Stimulated activated CD4-positive, alpha-beta T cell treated with anti-CD3 and anti-CD28 coated beads, Interleukin-1b, Interleukin-23, amount 100 ng/mL, for 1 hour (primary cell): ENCODE measurements at regions not wholly inside any gene's neighbourhood (a gene's known extent, or its start where the extent isn't known, plus 50 kb on each side); places are given as distances from the start of the nearest gene placed in this dataset.

ENCODE experiments used
- DNase-seq, 2 donors: peaks; one replicate each; pipeline ENCODE4 v3.0.0-alpha.2; 2020; ENCODE audit warnings: low read depth in 2 of 2

- no peak for DNase-seq
Measured at GRCh38 chr13:74669149-74669548, 534.9 kb upstream of the KLF12 start.

- DNase-seq = no peak
Measured at GRCh38 chr13:74667656-74668203, 533.5 kb upstream of the KLF12 start.

GRCh38 chr13:74662905-74663304, 528.7 kb upstream of the KLF12 start:
- no peak for DNase-seq

- DNase-seq = no peak
Measured at GRCh38 chr13:74661851-74662250, 527.6 kb upstream of the KLF12 start.

- no peak for DNase-seq
Measured at GRCh38 chr13:74657765-74658164, 523.6 kb upstream of the KLF12 start.

- DNase-seq = no peak
Measured at GRCh38 chr13:74651121-74651520, 516.9 kb upstream of the KLF12 start.

GRCh38 chr13:74647991-74648390, 513.8 kb upstream of the KLF12 start:
- DNase-seq = no peak

GRCh38 chr13:74647211-74647610, 513.0 kb upstream of the KLF12 start:
- no peak for DNase-seq

- no peak for DNase-seq
Measured at GRCh38 chr13:74646091-74646490, 511.9 kb upstream of the KLF12 start.

GRCh38 chr13:74645586-74645985, 511.4 kb upstream of the KLF12 start:
- DNase-seq = no peak

- DNase-seq = no peak
Measured at GRCh38 chr13:74644229-74644628, 510.0 kb upstream of the KLF12 start.

GRCh38 chr13:74641586-74641985, 507.4 kb upstream of the KLF12 start:
- DNase-seq = no peak

- DNase-seq = no peak
Measured at GRCh38 chr13:74633734-74634133, 499.5 kb upstream of the KLF12 start.

- DNase-seq = no peak
Measured at GRCh38 chr13:74629985-74630384, 495.8 kb upstream of the KLF12 start.

GRCh38 chr13:74625541-74625940, 491.3 kb upstream of the KLF12 start:
- no peak for DNase-seq

- no peak for DNase-seq
Measured at GRCh38 chr13:74623761-74624160, 489.6 kb upstream of the KLF12 start.

GRCh38 chr13:74622284-74622683, 488.1 kb upstream of the KLF12 start:
- DNase-seq = no peak

- DNase-seq = no peak
Measured at GRCh38 chr13:74620711-74621110, 486.5 kb upstream of the KLF12 start.

- no peak for DNase-seq
Measured at GRCh38 chr13:74620308-74620707, 486.1 kb upstream of the KLF12 start.

- DNase-seq = no peak
Measured at GRCh38 chr13:74597526-74597925, 463.3 kb upstream of the KLF12 start.

GRCh38 chr13:74596691-74597090, 462.5 kb upstream of the KLF12 start:
- DNase-seq = no peak

GRCh38 chr13:74593688-74594087, 459.5 kb upstream of the KLF12 start:
- DNase-seq = no peak

- DNase-seq = no peak
Measured at GRCh38 chr13:74586847-74587246, 452.6 kb upstream of the KLF12 start.

GRCh38 chr13:74576420-74576819, 442.2 kb upstream of the KLF12 start:
- no peak for DNase-seq

GRCh38 chr13:74575729-74576125, 441.5 kb upstream of the KLF12 start:
- DNase-seq = peak in 1 of 2 donors; percentile 8
